CD1c-positive myeloid dendritic cell (primary cell): ENCODE measurements at regions not wholly inside any gene's neighbourhood (a gene's known extent, or its start where the extent isn't known, plus 50 kb on each side); places are given as distances from the start of the nearest gene placed in this dataset.

Experiments used
- DNase-seq: peaks from one replicate; pipeline ENCODE4 v3.0.0-alpha.2; 2016; ENCODE audit errors: extremely low spot score

DNA sequence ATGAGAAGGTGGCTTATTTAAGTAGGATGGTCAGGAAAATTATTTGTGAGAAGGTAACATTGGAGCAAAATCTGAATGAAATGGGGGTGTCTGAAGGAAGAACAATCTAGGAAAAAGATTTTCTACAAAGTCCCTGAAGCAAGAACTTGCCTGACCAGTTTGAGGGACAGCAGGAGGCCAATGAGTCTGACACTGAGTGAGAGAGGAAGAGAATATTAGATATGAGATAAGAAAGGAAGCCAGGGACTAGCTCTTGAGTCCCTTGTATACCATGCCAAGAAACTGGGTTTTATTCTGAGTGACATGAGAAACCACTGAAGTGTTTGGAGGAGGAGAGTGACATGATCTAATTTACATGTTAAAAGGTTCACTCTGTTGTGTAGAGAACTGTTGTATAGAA, 1478.9 kb downstream of the RPA4 start:
- no peak for DNase-seq

DNA sequence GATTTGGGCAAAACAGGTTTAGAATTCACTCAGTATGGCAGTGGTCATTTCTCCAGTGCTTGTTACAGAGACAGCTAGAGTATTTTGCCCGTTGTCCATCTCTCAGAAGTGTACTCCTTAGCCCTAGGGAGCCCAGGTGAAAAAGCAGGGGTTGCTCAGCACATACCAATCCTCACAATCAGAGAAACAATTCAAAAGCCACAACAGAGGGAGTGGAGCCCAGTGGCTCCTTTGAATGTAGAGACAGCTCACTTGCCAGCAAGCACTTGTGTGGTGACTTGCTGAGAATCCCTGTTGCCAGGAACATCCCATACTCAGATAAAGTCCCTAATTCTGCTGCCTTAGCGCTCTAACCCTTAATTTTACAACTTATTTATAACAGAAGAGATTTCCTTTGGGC, 1488.3 kb downstream of the RPA4 start:
- DNase-seq = no peak

DNA sequence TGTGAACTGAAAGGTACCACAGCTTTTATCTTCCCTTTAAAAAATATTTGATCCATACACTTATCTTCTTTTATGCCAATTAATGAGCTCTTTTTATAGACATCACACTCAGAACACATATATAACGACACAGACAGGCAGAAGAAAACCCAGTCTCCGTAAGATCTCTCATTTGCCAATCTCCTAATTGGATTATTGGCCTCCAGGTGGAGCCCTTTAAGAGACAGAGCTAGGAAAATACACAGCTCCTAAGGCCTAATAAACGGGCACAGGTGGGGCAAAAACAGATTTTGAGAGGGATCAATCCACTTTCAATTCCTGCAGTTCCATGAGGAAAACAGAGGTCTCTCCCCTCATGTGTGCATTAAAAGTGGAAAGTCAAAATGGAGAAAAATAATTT, 1495.4 kb downstream of the RPA4 start:
- DNase-seq = no peak

DNA sequence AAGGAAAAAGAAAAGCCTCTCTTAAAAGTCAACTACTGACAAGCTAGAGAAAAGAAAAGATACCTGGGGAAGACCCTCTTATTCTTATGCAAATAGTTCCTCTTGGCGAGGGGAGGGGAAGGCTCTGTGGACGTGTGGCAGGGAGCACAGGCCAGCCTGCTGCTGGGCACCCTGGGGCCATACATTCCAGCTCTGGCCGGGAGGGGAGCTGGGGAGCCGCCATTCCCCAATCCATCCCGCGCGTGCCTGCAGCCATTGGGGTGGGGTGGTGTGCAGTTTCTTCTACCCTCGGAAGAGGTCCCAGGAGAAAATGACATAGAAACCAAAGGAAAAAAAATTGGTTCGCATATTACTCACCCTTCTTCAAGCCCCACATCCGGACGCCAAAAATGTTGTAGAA, 1496.4 kb downstream of the RPA4 start:
- DNase-seq = no peak

DNA sequence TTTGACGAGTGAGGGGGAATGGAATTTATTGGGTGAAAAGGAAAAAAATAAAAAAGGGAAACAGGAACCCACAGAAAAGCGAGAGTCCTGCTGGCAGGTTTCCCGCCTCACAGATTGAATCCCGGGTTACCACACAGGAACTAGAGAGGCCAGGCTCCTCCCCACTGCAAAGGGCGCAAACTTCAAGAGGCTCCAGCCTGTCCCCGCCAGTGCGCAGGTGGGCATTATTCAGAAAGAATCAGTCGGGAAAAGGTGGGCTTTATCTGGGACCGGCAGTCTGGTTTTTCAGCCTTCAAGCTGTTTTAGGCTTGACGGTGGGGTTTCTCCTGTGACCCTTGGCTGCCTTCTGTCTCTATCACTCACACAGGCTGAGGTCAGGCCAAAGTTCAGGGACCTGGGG, 1496.8 kb downstream of the RPA4 start:
- DNase-seq = no peak

DNA sequence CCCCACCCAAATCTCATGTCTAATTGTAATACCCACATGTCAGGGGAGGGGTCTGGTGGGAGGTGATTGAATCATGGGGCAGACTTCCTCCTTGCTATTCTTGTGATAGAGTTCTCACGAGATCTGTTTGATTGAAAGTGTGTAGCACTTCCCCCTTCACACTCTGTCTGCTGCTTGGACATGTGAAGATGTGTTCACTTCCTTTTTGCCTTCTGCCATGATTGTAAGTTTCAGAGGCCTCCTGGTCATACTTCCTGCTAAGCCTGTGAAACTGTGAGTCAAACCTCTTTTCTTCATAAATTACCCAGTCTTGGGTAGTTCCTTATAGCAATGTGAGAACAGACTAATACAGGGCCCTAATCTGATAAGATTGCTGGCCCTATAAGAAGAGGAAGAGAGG, 1514.8 kb downstream of the RPA4 start:
- DNase-seq = no peak

DNA sequence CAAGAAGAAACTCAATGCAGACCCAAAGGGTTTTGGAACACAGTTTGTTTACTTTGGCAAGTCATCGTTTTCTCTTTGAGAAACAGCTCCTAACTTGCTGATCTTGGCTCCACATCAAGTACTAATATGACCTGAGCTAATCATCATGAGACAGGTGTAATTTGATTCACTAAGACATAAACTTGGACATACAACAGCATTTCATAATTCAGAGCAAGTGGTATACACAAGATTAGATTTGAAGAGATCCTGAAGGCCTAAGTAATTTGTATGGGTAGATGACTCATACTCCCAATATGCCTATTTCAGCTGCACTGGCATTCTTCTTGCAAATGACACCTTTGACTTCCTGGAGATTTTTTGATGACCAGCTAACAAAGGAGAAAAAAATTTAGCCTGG, 1521.7 kb downstream of the RPA4 start:
- no peak for DNase-seq

DNA sequence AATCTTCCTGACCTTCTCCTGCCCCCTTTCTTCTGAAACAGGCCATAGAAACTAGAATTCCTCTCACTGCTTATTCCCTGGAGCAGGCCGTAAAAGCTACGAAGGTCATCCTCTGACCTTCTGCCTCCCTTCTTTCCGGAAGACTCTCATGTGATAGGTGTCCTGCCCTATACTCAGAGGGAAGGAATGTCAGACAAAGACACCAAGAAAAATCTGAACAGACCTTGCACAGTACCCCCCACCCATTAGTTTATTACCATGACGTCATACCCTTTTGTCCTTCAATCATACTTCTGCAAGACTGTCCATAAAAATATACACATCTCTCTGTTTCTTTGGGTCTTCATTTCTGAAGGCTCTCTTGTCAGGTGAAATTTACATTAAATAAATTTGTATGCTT, 1523.9 kb downstream of the RPA4 start:
- no peak for DNase-seq

DNA sequence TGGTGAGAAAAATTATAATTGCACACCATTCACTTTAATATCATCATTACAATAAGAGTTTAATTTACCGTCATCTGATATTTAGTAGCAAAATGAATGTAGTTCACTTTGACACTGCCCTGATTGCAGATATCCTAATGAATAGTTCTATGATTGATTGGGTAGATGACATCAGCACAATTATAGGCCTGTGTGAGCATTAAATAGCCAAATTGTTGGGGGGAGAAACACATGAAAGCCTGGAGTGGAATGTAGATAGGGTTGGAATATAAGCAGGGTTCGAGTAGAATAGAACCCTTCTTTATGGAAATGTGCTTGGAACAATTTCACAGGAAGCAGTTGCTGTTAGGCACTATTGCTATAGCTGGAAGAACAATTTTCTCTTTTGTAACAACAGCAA, 1526.2 kb downstream of the RPA4 start:
- no peak for DNase-seq

DNA sequence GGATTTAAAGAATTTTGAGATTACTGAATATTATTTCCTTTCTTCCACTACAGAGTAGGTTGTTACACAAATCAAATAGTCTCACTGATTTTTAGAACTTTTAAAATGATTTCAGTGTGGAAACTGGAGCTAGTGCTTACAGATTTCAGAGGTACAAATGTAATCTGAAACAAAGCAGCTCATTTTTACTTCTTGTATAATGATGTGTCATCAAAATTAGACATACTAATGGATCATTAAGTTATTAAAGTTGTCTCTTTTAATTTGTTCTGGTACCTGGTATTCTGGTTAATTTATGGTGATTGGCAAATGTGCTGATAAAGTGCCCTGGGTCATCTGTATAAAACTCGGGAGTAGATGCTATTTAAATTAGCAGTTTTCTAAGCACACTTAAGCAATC, 1528.3 kb downstream of the RPA4 start:
- no peak for DNase-seq

DNA sequence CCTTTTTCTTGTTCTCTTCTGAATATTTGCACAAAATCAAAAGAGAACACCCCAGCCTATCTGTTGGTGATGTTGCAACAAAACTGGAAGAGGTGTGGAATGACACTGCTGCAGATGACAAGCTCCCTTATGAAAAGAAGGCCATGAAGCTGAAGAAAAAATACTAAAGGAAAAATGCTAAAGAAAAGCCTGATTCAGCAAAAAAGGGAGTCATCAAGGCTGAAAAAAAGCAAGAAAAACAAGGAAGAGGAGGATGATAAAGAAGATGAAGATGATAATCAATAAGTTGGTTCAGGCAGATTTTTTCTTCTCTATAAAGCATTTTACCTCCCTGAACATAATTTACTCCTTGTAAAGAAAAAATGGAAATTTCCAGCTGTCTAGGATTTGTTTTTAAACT, 1538.8 kb downstream of the RPA4 start:
- no peak for DNase-seq

DNA sequence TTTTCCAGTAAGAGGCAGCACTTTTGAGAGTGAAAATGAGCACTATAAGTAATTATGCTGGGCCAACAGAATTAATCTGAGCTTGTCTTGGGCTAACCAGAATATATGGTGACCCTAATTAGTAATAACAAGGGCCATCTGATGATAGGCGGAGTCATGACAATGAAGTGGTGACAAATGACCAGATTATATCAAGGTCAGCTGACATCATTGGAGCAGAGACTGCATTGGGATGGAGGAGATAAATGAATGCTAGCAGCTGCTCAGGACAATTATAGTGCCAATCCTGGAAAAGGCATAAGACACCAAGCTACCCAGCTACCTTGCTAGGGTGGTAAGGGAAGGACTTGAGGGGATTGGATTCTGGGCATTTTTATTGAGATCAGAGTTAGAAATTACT, 1548.7 kb downstream of the RPA4 start:
- no peak for DNase-seq

DNA sequence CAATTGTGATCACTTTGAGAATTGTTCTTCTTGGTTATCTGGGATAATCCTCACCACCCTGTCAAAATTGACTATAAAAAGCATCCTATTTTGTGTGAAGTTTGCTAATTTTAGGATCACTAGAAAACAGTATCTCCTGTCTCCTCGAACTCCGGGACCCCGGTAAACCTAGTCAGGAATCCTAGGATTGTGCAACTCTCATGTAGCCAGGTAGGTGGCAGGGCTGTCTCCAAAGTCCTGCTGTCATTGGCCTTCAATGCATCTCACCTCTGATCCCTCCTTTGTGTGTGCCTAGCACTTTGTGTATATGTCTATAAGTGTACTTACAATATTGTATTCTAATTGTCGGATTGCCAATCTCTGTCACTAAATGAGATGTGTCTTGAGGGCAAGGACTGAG, 1564.8 kb downstream of the RPA4 start:
- no peak for DNase-seq

DNA sequence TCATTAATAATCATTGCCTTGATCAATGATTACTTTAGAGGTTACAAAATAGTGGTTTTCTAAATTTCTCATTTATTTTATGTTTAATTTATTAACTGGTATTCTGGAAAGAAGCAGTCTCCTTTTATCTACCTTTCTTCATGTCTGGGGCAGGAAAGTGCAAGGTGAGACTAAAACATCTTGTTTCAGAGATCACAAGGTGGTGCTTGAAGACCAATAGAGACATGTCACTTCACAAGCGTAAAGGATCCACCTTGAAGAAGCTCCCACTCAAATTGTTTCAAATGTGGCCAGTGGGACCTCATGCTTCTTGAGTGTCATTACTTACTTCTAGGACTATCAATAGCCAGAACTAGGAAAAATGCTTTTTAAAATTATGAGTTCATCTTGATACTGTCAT, 1568.7 kb downstream of the RPA4 start:
- DNase-seq = no peak

DNA sequence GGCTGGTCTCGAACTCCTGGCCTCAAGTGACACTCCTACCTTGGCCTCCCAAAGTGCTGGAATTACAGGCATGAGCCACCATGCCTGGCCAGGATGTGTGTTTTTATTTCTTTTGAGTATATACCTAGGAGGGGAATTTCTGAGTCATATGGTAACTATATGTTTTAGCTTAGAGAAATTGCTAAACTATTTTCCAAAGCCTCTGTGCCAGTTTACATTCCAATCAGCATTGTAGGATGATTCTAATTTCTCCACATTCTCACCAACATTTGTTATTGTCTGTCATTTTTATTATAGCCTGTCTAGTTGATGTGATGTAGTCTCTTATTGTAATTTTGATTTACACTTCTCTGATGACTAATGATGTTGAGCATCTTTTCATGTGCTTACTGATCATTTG, 1576.0 kb downstream of the RPA4 start:
- DNase-seq = no peak

DNA sequence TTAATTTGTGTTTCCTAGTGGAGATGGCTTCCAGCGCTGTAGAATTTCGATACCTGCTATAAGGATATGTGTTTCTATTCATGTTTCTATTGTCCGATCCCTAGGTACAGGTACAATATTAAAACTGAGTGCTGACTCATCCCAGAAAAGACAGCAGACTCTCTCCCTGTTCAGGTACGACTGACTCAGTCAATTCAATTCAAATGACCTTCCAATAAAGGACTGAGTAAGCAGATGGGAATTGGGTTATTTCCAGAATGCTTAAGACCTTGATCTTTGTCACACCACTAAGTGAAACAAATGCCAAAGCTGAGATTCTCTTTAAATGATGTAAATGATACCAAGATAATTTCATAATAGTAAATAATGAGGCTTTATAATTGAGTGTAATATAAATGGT, 1596.9 kb downstream of the RPA4 start:
- no peak for DNase-seq

DNA sequence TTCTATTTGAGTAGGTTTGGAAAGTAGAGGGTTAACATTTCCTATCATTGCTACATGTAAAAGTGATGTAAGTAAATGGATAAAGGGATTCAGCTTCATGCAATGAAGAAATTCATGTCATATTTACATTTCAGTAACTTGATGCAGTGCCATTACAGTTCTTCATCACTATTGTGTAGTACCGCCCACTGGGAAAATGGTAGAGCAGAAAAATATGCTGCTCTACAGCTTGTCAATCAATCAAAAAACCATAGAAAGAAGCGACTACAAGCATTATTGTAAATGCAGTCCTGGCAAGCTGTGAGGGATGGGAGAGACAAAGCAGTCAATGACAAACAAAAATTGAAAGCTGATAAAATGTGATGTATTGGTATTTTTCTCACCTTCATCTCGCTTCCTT, 1597.9 kb downstream of the RPA4 start:
- DNase-seq = no peak

DNA sequence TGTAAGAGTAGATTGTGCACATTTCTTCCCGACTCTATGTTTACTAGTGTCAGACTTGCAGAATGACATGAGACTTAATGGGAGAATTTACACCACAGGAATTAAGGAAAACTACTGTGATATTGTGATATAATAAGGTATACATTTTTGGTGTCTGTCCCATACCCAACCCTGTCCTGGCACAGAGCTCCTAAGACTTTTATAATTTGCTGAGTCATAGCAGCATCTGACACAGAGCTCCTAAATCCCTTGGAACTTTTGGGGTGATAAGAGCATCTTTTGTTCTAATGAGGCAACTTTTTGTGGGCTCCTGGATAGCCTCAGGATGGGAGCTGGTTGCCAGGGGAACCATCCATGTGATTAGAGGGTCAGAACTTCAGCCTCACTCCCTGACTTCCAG, 1607.0 kb downstream of the RPA4 start:
- DNase-seq = no peak

DNA sequence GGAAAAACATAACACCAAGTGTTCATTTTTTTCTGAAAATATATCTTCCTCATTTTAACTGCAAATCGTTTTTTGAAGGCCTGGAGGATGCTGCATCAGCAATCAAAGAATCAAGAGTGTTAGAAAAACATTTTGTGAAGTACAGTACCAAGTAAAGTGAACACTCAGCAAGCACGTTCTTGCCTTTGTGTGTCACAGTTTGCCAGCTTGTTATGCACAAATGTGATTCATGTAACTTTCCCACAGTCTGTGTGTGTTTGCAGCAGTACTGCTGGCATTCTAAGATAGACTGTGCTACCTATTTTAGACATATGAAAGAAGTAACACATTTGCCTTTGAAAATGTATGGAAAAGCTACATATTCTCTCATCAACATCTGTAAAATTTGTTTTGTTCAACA, 1617.7 kb downstream of the RPA4 start:
- DNase-seq = no peak

DNA sequence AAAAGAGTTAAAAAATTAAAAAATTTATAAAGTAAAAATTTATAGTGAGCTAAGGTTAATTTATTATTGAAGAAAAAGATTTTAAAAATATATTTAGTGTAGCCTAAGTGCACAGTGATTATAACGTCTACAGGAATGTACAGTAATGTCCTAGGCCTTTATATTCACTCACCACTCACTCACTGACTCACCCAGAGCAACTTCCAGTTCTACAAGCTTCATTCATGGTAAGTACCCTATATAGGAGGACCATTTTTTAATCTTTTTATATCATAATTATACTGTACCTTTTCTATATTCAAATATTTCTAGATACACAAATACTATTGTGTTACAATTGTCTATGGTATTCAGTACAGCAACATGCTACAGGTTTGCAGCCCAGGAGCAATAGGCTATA, 1623.2 kb downstream of the RPA4 start:
- DNase-seq = no peak

DNA sequence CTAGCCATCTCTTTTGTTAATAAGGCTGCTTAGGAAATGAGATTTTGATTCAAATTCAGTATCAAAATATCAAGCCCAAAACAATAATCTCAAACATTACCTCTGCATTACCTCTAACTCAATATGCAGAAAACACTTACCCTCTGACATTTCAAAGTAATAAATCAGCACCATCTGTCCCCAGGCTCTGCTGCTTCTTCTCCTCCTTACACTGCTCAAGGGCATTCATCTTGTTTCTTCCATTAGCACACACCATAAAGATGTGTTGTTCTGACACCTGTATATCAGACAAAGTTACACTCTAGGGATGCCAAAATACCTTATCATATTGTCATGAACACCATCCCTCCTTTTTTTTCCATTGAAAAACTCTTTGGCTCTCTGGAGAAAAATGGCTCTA, 1630.3 kb downstream of the RPA4 start:
- DNase-seq = no peak

DNA sequence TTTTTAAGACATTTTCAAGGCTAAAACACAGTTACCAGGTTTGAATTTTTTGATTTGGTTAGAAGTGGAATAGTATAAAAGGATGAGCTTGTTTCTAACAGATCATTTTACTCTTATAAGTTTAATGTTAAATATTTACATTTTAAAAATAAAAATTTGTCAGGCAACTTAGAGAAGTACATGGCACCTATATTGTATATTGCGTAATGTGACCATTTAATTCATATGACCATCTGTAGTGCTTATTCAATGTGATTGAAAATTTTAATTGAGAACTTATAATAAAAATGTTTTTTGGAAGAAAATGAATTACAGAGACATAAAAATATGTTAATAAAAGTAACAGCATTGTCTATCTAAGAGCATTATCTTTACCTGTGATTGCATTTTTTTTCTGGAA, 1632.4 kb downstream of the RPA4 start:
- DNase-seq = no peak

DNA sequence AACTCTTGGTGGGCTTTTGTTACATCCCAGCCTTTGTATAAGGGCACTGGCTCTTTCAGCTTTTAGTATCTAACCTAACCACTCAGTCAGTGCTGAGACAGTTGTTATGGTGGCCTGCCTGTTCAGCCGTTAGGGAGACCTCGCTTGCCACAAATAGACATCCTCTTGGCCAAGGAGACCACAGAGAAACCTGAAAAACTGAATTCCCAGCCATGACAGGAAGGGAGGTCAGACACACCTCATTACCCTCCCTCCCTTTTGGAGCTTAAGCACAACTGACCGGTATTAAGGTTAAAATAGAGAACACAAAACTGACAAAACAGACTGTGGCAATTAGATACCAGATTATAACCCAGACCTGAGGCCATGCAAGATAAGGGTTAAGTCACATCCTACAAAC, 1639.3 kb downstream of the RPA4 start:
- no peak for DNase-seq

DNA sequence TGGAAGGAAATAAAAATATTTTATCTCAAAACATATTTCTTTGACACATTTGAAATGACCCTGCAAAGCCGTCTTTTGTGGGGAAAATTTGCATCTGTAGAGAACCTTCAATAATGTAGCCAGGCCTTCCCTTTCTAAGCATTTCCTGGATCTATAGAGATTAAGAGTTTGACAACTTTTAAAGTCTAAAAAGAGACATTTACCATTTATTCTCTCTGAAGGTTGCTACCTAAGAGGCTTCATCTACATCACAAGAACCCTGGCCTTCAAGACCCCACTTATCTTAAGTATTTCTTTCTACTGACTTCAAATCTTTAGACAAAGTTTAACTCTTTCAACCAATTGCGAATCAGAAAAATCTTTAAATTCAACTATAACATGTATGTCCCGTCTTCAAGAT, 1639.8 kb downstream of the RPA4 start:
- DNase-seq = no peak

DNA sequence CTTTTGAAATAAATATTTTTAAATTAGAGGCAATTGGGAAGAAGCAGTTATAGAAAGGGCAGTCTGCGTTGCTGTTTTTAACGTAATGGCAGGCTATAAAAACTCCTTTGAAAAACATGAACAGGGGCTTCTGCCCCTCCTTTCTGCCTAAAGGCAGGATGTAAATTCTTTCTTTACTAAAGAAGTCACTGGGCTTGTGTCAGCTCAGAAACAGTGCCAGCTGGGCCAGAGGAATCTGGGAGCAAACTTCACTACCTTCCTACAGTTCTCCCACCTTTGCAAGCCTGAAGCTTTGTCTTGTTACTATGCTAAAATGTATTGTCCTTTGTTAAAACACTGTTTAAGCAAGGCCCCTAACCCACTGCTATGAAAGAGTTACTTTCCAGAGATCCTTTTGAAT, 1664.8 kb downstream of the RPA4 start:
- no peak for DNase-seq
